ENCODE measurements at regions not wholly inside any gene's neighbourhood (a gene's known extent, or its start where the extent isn't known, plus 50 kb on each side); places are given as distances from the start of the nearest gene placed in this dataset.

DNA sequence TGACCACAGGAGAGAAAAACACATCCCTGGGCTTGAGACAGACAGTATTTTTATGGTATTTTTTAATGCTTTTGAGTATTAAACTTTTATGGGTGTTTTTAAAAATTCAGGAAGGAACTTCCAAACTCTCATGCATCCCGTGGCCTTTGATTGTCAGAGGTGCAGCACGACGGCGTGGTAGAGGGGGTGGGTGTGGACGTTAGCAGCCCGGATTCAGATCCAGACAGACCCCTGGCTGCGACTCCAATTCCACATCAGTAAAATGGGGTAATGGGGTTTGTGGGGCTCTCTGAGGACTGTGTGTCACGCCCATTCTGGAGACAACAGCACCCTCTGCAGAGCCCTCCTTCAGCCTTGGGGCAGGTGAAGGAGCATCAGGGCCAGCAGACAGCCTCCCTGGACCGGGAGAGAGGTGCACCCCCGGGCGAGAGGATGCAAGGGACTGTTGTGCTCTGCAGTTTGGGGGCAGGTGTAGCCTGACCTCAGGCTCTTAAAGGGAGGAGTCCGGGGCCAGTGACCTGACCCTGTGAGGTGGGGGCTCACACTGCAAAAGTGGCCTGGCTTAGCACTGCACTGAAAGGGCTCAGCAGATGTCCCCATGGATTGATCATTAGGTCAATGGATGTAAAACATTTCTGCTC is 1024.3 kb downstream of the TBC1D22A start:
- DNase-seq (ENCODE audit: low read depth): no peak
- TF ChIP-seq, protein P1, sequence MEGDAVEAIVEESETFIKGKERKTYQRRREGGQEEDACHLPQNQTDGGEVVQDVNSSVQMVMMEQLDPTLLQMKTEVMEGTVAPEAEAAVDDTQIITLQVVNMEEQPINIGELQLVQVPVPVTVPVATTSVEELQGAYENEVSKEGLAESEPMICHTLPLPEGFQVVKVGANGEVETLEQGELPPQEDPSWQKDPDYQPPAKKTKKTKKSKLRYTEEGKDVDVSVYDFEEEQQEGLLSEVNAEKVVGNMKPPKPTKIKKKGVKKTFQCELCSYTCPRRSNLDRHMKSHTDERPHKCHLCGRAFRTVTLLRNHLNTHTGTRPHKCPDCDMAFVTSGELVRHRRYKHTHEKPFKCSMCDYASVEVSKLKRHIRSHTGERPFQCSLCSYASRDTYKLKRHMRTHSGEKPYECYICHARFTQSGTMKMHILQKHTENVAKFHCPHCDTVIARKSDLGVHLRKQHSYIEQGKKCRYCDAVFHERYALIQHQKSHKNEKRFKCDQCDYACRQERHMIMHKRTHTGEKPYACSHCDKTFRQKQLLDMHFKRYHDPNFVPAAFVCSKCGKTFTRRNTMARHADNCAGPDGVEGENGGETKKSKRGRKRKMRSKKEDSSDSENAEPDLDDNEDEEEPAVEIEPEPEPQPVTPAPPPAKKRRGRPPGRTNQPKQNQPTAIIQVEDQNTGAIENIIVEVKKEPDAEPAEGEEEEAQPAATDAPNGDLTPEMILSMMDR (IDR thresholded peaks at IDR 0.05; ENCODE audit: control insufficient read depth, extremely low read depth, insufficient read depth): no peak
- H3K4me3 ChIP-seq (ENCODE audit: low read depth, low read length): no peak overlapping the region

DNA sequence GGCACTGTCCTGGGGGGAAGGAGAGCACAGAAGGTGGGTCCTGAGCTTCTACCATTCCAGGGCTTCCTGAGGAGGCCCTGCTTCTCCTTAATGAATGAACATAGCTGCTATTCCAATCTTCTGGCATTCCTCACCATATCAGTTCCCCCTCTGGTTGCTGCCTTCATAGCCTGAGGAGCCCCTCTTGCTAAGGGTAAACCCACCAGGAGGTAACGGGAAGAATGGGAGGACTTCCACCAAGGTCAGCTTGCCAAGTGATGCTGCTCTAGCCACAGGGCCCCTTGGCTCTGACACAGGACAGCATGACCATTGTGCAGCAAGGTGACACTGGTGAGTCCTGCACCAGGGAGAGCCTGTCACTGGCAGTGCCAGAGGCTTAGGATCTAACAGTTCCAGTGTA is 1022.5 kb downstream of the TBC1D22A start:
- DNase-seq (ENCODE audit: low read depth): no peak
- H3K4me3 ChIP-seq (ENCODE audit: low read depth, low read length): no peak overlapping the region
- TF ChIP-seq, protein P1 (IDR thresholded peaks at IDR 0.05; ENCODE audit: control insufficient read depth, extremely low read depth, insufficient read depth): no peak

DNA sequence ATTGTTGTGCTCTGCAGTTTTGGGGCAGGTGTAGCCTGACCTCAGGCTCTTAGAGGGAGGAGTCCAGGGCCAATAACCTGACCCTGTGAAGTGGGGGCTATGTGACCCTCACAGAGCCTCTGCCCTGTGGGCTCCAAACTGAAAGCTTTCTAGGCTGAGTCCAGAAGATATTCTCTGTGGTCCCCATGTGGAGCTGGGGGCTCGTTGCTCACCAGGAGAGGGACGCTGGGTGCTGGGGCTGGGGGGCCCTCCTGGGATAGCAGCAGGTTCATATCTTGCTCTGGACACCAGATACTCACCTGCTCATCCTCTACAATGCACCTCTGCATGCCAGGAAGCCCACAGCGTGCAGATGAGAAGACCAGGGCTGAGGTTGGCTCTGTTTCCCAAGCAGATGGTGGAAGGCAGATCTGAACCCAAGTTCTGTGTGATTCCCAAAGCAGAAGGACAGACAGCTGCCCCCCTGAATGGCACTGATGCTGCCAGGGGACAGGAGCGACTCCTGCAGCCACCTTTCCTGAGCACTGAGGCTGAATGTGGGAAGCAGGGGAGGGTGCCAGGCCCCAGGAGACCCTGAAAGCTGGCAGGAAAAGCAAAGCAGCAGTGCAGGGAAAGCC is 1022.0 kb downstream of the TBC1D22A start:
- no peak overlapping the region for H3K4me3 ChIP-seq (ENCODE audit: low read depth, low read length)
- TF ChIP-seq, protein P1 (IDR thresholded peaks at IDR 0.05; ENCODE audit: control insufficient read depth, extremely low read depth, insufficient read depth): no peak
- DNase-seq (ENCODE audit: low read depth): no peak

DNA sequence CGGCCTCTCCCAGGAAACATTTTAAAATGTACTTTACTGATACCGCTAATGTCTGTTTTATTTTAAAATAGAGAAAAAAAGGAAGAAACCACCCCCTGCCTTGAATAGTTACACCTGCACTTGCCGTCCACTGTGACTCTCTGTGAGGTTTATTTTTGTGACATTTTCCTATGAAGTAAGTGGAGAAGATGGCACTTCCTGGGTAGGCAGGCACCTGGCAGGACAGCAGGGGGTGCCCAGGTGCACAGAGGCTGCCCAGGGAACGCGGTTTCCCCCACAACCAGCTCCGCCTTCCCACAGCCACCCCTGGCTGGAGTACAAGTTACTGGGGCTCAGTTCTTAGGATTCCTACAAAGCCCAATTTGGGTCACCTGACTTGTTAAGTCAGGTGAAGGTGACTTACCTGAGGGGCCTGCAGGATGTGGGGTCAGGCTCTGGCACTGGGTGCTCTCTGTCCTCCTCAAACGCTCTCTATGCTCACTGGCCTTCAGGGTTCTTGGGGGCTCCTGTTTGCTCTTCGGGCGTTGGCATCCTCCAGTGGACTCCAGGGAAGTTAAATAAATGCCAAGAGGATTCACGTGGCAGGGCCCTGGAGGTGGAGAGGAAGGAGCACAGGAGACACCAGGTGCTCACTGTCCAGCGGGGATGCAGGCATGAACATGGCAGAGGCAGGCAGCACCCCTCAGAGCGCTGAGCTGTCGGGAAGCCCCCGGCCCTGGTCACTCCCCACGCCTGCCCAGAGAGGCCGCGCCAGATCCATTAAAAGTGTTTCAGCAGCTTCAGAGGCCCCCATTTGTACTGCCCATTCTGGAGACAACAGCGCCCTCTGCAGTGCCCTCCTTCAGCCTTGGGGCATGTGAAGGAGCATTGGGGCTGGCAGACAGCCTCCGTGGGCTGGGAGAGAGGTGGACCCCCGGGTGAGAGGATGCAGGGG is 1021.2 kb downstream of the TBC1D22A start:
- DNase-seq (ENCODE audit: low read depth): no peak
- H3K4me3 ChIP-seq (ENCODE audit: low read depth, low read length): no peak overlapping the region
- TF ChIP-seq, protein P1 (IDR thresholded peaks at IDR 0.05; ENCODE audit: control insufficient read depth, extremely low read depth, insufficient read depth): no peak

DNA sequence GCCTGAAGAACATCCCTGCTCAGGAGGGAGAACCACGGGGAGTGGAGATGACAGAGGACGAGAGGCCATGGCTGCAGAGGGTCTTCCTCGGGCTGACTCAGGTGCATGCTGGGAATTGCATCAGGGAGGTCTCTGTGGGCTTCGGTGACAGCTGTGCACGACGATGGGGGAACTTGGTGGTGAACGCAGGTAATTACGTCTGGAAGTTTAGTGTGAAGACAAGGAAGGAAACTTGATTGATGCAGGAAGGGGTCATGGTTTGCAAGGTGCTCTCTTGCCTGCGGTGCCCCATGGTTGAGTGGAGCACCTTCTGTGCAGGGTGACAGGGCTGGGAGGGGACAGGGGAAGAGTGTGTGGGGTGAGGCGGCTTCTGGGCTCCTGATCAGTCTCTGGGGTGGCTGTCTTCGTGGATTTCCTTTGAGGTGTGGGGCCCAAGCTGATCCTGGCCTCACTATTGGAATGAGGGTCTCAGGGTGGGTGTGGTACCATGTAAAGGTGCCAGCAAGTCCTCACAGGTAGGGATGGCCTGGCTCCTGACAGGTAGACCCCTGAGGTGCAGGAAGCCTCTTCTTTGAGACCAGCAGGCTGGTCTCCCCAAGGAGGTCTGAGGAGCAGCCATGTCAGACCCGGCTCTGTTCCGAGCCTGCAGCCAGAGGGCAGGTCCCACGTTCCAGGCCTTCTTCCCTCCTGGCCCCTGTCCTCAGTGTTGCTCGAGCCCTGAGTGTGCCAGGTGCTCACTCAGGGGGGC is 1020.1 kb downstream of the TBC1D22A start:
- TF ChIP-seq, protein P1 (IDR thresholded peaks at IDR 0.05; ENCODE audit: control insufficient read depth, extremely low read depth, insufficient read depth): no peak
- H3K4me3 ChIP-seq (ENCODE audit: low read depth, low read length): no peak overlapping the region
- no peak for DNase-seq (ENCODE audit: low read depth)

DNA sequence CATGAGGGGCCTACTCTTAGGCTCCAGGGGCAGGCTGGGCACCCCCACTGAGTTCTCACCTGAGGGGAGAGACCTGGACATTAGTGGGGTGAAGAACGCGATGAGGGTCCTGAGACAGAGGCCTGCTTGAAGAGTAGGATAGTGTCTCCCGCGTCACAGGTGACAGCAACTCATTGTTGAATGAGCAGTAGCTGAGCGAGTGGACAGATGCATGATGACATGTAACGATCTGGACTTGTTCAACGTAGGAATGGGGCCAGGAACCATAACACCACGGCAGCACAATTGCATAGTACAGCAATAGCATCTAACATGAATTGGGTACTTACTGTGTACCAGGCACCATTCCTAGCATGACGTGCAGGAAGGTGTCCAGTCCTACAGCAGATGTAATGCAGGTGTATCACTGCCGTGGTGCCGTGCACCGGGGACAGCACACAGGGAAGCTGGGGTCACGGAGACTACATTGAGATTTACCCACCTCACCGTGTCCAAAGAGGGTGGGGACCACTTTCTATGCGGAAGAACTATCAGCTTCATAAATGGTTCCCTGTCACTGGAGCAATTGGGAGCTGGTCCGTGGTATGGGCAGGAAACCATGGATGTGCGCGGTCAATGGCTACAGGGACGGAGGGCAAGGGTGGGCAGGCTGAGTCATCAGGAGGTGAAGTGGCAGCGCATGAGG is 1019.1 kb downstream of the TBC1D22A start:
- TF ChIP-seq, protein P1 (IDR thresholded peaks at IDR 0.05; ENCODE audit: control insufficient read depth, extremely low read depth, insufficient read depth): no peak
- no peak overlapping the region for H3K4me3 ChIP-seq (ENCODE audit: low read depth, low read length)
- no peak for DNase-seq (ENCODE audit: low read depth)
